SH-SY5Y (cell line): ENCODE measurements at regions not wholly inside any gene's neighbourhood (a gene's known extent, or its start where the extent isn't known, plus 50 kb on each side); places are given as distances from the start of the nearest gene placed in this dataset.

Experiments
- GATA2 ChIP-seq: IDR thresholded peaks from 2 replicates; pipeline ENCODE4 v1.6.1; 2011; ENCODE audit warnings: mild to moderate bottlenecking, low read depth, low read length
- GATA3 ChIP-seq: IDR thresholded peaks from 2 replicates; pipeline ENCODE4 v1.6.1; 2011; ENCODE audit warnings: low read depth, mild to moderate bottlenecking, low read length, moderate library complexity

DNA sequence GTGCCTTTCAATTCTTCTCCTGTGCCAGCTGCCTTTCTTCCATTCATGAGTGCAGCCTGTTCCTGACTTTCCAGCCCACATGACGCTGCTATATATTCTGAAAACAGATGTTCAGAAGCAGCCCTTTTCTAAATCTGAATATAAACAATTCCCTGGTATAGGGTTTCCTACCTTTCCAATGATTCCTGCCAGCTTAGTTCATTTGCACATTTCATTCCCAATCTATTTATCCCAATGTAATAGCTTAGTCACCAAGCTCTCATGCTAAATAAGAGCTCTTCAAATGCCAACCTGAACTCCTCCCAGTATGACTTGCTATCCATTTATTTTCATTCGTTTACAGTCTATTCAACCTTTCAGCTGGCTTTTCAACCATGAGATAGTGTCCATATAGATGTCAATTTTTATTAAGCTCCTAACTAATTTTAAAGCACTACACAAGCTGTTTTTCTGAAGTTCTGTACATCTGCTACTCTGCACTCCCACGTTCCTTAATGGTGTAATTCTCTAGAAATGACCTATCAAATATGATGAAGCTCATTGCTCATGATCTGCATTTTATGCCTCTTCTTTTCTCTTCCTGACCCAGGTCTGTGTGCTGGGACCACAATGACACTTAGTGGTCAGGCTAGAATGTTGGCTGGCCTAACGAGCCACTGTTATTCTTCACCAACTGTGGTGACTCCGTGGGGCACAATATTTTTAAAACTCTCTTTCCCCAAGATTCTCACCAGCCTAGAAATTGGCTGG is 605.0 kb upstream of the TBL1XR1 start:
- TF ChIP-seq GATA3 (no peak), GATA2 (no peak)
